Astrocyte of the cerebellum (primary cell): ENCODE measurements at regions not wholly inside any gene's neighbourhood (a gene's known extent, or its start where the extent isn't known, plus 50 kb on each side); places are given as distances from the start of the nearest gene placed in this dataset.

Experiments
- DNase-seq: peaks from one replicate; pipeline ENCODE4 v3.0.0-alpha.2; 2011; ENCODE audit warnings: low read depth
- H3K4me3 ChIP-seq: 2 replicates; pipeline ENCODE4 v1.5.1; 2011; ENCODE audit warnings: mild to moderate bottlenecking, low read depth, low read length, moderate library complexity
- in situ Hi-C: cut with HindIII; loops from 2 replicates; pipeline ENCODE4 v1.10.0; 2017; ENCODE audit warnings: low sequenced_read_pairs
- TF ChIP-seq, protein P1 (sequence below): IDR thresholded peaks from 2 replicates; pipeline ENCODE4 v1.5.1; 2012; ENCODE audit warnings: low read length, low read depth, moderate library complexity, mild to moderate bottlenecking; ENCODE audit errors: missing control alignments

DNA sequence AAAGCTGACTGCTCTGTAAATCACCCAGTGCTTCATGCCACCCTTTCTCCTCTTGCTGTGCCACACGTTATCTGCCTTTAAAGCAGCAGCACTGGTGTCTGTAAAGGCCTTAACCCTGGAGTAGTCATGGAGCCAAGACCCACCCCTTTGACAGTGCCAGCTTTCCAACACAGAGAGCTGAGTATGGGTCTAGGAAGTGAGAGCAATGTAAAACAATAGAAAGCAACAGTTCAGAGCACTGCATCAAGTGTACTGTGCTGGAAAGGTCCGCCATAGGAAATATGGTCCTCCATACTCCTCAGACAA lies 139.5 kb downstream of the DAD1 start:
- DNase-seq, result no peak
- TF ChIP-seq, protein P1, sequence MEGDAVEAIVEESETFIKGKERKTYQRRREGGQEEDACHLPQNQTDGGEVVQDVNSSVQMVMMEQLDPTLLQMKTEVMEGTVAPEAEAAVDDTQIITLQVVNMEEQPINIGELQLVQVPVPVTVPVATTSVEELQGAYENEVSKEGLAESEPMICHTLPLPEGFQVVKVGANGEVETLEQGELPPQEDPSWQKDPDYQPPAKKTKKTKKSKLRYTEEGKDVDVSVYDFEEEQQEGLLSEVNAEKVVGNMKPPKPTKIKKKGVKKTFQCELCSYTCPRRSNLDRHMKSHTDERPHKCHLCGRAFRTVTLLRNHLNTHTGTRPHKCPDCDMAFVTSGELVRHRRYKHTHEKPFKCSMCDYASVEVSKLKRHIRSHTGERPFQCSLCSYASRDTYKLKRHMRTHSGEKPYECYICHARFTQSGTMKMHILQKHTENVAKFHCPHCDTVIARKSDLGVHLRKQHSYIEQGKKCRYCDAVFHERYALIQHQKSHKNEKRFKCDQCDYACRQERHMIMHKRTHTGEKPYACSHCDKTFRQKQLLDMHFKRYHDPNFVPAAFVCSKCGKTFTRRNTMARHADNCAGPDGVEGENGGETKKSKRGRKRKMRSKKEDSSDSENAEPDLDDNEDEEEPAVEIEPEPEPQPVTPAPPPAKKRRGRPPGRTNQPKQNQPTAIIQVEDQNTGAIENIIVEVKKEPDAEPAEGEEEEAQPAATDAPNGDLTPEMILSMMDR, result no peak
- no peak overlapping the region for H3K4me3 ChIP-seq
- in situ Hi-C loops, result no loop called here

DNA sequence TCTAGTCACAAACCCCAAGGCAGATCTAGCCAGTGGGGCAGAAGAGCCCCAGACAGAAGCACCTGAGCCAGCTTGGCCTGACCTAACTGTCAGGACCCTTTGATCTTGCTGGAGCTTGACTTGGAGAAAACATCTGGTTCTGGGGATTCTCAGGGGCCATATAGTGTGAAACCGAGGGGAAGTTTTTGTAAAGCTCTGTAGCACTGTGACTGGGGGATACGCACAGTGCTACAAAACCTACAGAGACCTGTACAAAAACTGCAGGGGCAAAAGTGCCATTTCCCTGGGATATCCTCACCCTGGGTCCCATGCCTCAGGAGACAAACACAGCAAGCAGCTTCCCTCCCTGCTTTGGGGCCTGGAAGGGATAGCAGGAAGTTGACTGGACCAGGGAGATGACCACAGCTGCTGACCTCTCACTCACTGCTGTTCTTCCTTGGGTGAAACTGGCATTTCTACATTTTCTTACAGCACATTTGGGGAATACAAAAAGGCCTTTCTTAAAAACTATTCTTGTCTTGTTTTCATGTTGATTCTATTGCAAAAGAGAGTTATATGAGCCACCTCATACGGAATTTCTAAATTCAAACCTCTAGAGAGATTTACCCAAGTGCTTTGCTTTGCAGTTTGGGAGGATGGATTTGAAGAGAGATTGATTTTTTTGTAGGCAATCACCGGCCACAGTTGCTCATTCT lies 140.0 kb downstream of the DAD1 start:
- TF ChIP-seq, protein P1, result no peak
- no peak for DNase-seq
- no peak overlapping the region for H3K4me3 ChIP-seq
- in situ Hi-C loops, result no loop called here

DNA sequence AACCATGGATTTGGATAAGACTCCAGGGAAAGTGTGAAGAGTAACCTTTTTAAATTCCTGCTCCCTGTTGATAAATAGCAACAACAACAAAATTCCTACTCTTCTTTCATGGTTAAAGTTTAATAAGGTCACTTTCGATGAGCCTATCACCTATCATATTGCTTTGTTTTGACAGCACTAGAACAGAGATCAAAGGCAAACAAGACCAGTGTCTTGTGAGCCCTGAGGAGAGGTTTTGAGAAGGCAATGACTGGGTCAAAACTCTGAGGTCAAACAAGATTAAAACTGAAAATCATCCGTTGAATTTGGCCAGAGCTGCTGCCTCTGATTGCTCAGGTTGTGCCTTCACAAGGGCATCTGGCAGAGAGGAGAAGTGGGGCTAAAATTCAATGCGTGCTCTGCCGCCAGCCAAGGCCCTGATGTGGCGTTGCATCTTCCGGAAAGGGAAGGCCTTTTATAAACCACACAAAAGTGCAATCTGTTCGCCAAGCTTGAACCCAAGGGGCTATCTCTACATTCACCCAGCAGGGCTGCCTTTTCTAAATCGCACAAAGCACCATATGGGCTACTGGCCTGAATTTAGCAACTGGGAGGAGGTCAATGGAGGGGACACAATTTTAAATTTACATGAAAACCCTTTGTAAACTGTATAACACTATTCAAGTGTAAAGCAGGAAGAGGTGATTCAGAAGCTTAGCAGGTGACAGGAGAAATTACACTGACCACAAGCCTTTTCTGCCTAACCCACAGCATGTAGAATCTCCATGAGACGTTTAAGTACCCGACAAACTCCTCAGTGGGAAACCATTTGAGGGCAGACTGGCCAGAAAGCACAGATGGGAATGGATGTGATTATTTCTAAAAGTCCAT lies 140.8 kb downstream of the DAD1 start:
- H3K4me3 ChIP-seq, result no peak overlapping the region
- in situ Hi-C loops, result no loop called here
- TF ChIP-seq, protein P1, result no peak
- DNase-seq, result peak; percentile 82

DNA sequence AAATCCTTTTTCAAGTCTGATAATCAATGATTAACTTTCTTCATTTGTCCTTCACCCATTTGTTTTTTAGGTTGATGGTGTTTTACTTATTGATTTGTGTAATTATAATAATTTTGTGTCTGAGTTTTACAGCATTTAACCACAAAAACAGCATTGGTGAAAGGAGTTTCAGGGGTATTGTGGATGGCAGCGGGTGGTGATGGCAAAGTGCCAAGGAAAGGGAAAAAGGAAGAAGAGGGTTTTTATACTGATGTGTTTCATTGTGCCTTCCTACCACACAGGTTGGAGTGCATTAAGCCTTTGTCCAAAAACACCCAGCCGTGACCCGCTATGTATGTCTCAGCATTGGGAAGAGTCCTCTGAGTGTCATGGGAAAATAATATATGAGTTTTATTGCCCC lies 150.3 kb downstream of the DAD1 start:
- H3K4me3 ChIP-seq, result no peak overlapping the region
- TF ChIP-seq, protein P1, result no peak
- in situ Hi-C loops, result no loop called here
- no peak for DNase-seq

DNA sequence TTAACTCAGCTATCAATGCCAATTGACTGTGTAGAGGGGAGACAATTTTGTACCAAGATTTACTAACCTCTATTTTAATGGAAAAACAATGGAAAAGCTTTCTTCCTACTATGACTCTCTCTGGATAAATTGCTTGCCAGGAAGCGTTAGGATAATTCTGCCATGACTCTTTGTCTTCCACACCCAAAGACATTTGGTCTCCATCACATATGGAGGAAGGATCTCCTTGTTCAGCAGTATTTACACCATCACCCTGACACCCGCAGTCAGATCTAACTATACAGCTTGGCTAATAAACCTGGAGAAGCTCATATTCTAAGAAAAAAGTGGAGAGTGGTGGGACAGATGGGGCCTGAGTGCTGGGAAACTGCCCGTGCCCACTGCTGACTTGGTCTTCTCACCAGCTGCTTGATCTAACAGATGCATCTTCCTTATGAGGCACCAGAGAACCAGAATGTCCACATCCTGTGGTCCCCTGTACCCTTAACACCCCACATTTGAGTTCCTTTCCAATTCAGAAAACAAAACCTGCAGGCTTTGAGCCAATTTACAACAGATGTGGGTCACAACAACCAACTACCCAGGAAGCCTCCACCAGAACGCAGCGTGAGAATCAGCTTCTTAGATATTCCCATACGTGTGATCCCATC lies 154.0 kb downstream of the DAD1 start:
- H3K4me3 ChIP-seq, result no peak overlapping the region
- no peak for DNase-seq
- TF ChIP-seq, protein P1, result no peak
- in situ Hi-C loops, result no loop called here

DNA sequence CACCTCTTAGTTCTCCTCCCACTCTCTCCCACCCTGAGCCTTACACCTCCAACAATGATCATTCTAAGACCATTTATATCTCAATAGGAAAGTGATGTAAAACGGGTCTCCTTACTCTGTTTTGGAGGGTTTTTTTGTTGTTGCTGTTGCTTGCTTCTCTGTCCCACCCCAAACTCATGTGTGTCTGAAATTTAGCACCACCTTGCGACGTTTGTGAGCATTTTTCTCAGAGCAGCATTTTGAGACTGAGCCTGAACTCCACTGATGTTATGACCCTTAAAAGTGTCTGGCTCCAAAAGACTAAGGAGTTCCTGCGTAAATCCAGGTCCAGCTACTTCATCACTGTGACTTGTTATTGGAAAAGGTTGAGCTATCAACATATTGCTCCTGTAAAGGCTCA lies 155.0 kb downstream of the DAD1 start:
- TF ChIP-seq, protein P1, result no peak
- in situ Hi-C loops, result no loop called here
- DNase-seq, result no peak
- H3K4me3 ChIP-seq, result no peak overlapping the region
